Thyroid gland (tissue), 4 donors: ENCODE measurements at regions not wholly inside any gene's neighbourhood (a gene's known extent, or its start where the extent isn't known, plus 50 kb on each side); places are given as distances from the start of the nearest gene placed in this dataset.

ENCODE experiments used
- POLR2A ChIP-seq, 2 donors: fragments of 450-650 bp; IDR thresholded peaks; one replicate each; pipeline ENCODE4 v1.6.1; 2017; ENCODE audit warnings: antibody characterized with exemption in 2 of 2, mild to moderate bottlenecking in 2 of 2, moderate library complexity in 1 of 2
- TF ChIP-seq, protein P1 (sequence below), 6 experiments: fragments of 200-600 bp in 3 of 6; fragments of 450-650 bp in 3 of 6; sonication (generic) in 3 of 6; IDR thresholded peaks; one replicate each; pipeline ENCODE4 v1.5.1; 2016 to 2019; ENCODE audit warnings: antibody characterized with exemption in 6 of 6, mild to moderate bottlenecking in 2 of 6, inconsistent platforms in 1 of 6, moderate library complexity in 1 of 6

DNA sequence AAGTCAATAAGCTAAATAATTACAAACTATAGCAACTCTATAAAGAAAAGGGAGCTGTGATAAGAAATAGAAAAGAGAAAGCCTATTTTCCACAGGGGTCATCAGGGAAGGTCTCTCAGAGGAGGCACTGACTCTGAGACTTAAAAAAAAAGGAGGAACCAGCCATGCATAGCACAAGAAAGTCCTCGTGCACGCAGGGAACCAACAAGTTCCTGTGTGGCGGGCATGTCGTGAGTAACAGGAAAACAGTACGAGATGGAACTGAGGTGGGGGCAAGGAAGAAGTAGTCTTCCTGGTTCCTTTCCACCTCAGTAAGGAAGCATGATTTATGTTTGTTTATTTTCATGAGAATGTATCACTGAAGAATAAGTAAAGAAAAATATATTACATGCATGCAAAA is 367.0 kb upstream of the TMEM132C start:
- TF ChIP-seq, protein P1, sequence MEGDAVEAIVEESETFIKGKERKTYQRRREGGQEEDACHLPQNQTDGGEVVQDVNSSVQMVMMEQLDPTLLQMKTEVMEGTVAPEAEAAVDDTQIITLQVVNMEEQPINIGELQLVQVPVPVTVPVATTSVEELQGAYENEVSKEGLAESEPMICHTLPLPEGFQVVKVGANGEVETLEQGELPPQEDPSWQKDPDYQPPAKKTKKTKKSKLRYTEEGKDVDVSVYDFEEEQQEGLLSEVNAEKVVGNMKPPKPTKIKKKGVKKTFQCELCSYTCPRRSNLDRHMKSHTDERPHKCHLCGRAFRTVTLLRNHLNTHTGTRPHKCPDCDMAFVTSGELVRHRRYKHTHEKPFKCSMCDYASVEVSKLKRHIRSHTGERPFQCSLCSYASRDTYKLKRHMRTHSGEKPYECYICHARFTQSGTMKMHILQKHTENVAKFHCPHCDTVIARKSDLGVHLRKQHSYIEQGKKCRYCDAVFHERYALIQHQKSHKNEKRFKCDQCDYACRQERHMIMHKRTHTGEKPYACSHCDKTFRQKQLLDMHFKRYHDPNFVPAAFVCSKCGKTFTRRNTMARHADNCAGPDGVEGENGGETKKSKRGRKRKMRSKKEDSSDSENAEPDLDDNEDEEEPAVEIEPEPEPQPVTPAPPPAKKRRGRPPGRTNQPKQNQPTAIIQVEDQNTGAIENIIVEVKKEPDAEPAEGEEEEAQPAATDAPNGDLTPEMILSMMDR (IDR thresholded peaks at IDR 0.05), result no peak
- TF ChIP-seq POLR2A (IDR thresholded peaks at IDR 0.05), result no peak
